SK-N-SH (cell line): ENCODE measurements at regions not wholly inside any gene's neighbourhood (a gene's known extent, or its start where the extent isn't known, plus 50 kb on each side); places are given as distances from the start of the nearest gene placed in this dataset.

Experiments
- FOSL2 ChIP-seq: IDR thresholded peaks from 2 replicates; pipeline ENCODE4 v1.4.0; 2012; ENCODE audit warnings: low read depth, mild to moderate bottlenecking, moderate library complexity, borderline replicate concordance
- RCOR1 ChIP-seq: fragments of 150-350 bp; IDR thresholded peaks from 2 replicates; pipeline ENCODE4 v1.6.1; 2017; ENCODE audit warnings: antibody characterized with exemption, low read length
- RXRA ChIP-seq: IDR thresholded peaks from 2 replicates; pipeline ENCODE4 v1.4.0; 2012; ENCODE audit warnings: low read depth, mild to moderate bottlenecking, borderline replicate concordance
- TAF1 ChIP-seq: IDR thresholded peaks from 2 replicates; pipeline ENCODE4 v1.6.1; 2012; ENCODE audit warnings: low read depth, mild to moderate bottlenecking, low read length, moderate library complexity, borderline replicate concordance
- TF ChIP-seq, protein P1 (sequence below): fragments of 200-600 bp; sonication (generic); IDR thresholded peaks from 2 replicates; pipeline ENCODE4 v1.6.1; 2017; ENCODE audit warnings: antibody characterized with exemption, mild to moderate bottlenecking, moderate library complexity

DNA sequence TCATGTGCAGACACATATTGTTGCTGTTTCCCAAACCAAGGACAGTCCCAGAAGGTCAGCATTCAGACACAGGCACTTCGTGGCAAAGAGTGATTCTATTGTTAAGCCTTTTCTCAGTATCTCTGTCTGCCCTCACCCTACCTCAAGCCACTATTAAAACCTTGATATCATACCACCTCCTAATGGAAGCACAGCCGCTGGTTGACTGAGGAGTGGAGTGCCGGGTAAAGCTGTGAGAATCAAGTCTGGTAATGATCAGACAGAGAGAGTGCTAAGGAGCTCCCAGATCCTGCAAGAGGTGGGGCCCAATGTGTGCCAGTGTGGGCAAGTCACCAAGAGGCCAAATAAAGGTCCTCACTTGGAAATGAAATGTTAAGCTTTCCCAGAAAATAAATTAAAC, 819.5 kb downstream of the BCL11A start:
- TF ChIP-seq FOSL2 (no peak), RCOR1 (no peak), TAF1 (no peak), RXRA (no peak)
- TF ChIP-seq, protein P1, sequence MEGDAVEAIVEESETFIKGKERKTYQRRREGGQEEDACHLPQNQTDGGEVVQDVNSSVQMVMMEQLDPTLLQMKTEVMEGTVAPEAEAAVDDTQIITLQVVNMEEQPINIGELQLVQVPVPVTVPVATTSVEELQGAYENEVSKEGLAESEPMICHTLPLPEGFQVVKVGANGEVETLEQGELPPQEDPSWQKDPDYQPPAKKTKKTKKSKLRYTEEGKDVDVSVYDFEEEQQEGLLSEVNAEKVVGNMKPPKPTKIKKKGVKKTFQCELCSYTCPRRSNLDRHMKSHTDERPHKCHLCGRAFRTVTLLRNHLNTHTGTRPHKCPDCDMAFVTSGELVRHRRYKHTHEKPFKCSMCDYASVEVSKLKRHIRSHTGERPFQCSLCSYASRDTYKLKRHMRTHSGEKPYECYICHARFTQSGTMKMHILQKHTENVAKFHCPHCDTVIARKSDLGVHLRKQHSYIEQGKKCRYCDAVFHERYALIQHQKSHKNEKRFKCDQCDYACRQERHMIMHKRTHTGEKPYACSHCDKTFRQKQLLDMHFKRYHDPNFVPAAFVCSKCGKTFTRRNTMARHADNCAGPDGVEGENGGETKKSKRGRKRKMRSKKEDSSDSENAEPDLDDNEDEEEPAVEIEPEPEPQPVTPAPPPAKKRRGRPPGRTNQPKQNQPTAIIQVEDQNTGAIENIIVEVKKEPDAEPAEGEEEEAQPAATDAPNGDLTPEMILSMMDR, result no peak
